Loucy (cell line): ENCODE measurements at regions not wholly inside any gene's neighbourhood (a gene's known extent, or its start where the extent isn't known, plus 50 kb on each side); places are given as distances from the start of the nearest gene placed in this dataset.

Source experiments
- H2AFZ ChIP-seq: fragments of 200-600 bp; sonication (generic); 2 replicates; pipeline ENCODE4 v1.6.0; 2016; ENCODE audit warnings: antibody characterized with exemption, mild to moderate bottlenecking, low read length, moderate library complexity
- H3F3A ChIP-seq: fragments of 200-600 bp; 2 replicates; pipeline ENCODE4 v1.6.0; 2016; ENCODE audit warnings: antibody characterized with exemption, low read depth, mild to moderate bottlenecking
- H3K27me3 ChIP-seq: fragments of 200-600 bp; sonication (generic); 2 replicates; pipeline ENCODE4 v1.6.1; 2014; ENCODE audit warnings: low read length, mild to moderate bottlenecking; ENCODE audit not compliant: insufficient read depth, poor library complexity, severe bottlenecking
- H3K36me3 ChIP-seq: fragments of 200-600 bp; sonication (generic); 2 replicates; pipeline ENCODE4 v1.6.1; 2016; ENCODE audit warnings: low read length; ENCODE audit not compliant: insufficient read depth
- H3K4me1 ChIP-seq: fragments of 200-600 bp; sonication (generic); 2 replicates; pipeline ENCODE4 v1.5.1; 2014; ENCODE audit warnings: low read length, mild to moderate bottlenecking; ENCODE audit not compliant: insufficient read depth, poor library complexity, severe bottlenecking
- H3K4me2 ChIP-seq: fragments of 200-600 bp; sonication (generic); 2 replicates; pipeline ENCODE4 v1.6.0; 2014; ENCODE audit warnings: antibody characterized with exemption, low read length, low read depth, mild to moderate bottlenecking; ENCODE audit not compliant: poor library complexity, severe bottlenecking
- H3K4me3 ChIP-seq: fragments of 200-600 bp; sonication (generic); 2 replicates; pipeline ENCODE4 v1.5.1; 2014; ENCODE audit warnings: low read length, mild to moderate bottlenecking, mixed read lengths; ENCODE audit not compliant: poor library complexity, severe bottlenecking
- H3K79me2 ChIP-seq: fragments of 200-600 bp; sonication (generic); 2 replicates; pipeline ENCODE4 v1.6.1; 2014; ENCODE audit warnings: low read length; ENCODE audit not compliant: insufficient read depth
- H3K9ac ChIP-seq: fragments of 200-600 bp; sonication (generic); 2 replicates; pipeline ENCODE4 v1.6.0; 2014; ENCODE audit warnings: mild to moderate bottlenecking, low read depth, low read length, moderate library complexity; ENCODE audit not compliant: poor library complexity, severe bottlenecking
- H3K9me2 ChIP-seq: fragments of 200-600 bp; sonication (generic); replicated peaks from 2 replicates; pipeline ENCODE4 v1.6.1; 2016; ENCODE audit warnings: low read depth, low read length, mixed read lengths
- H3K9me3 ChIP-seq: fragments of 200-600 bp; sonication (generic); 2 replicates; pipeline ENCODE4 v1.6.1; 2014; ENCODE audit warnings: mild to moderate bottlenecking, antibody characterized with exemption, low read length, low read depth; ENCODE audit not compliant: insufficient read depth
- H4K20me1 ChIP-seq: fragments of 200-600 bp; sonication (generic); 2 replicates; pipeline ENCODE4 v1.6.0; 2014; ENCODE audit warnings: antibody characterized with exemption, low read length, mild to moderate bottlenecking; ENCODE audit not compliant: insufficient read depth, poor library complexity, severe bottlenecking
- EZH2phosphoT487 ChIP-seq: fragments of 200-600 bp; IDR thresholded peaks from 2 replicates; pipeline ENCODE4 v1.6.1; 2018; ENCODE audit warnings: antibody characterized with exemption, mild to moderate bottlenecking, moderate library complexity, borderline replicate concordance
- TF ChIP-seq, protein P1 (sequence below): fragments of 200-600 bp; sonication (generic); conservative IDR thresholded peaks from 2 replicates; pipeline ENCODE4 v1.5.1; 2014; ENCODE audit warnings: mild to moderate bottlenecking, antibody characterized with exemption, low read length

DNA sequence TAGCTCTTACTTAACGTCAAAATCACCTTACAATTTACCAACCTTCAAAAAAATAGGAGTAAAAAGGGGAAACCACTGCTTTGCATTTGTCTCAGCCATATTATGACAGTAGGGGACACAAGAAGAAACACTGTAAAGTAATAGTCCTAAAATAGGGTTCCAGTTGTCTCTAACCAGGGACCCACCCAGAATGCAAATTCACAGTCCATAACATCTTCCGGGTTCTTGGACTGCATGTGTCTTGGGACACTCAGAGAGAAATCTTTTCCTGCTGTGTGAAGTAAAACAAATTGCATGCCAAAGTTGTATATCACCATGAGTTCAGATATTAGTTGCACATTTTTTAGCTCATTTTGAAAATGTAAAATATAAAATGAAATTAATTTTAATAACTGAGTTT lies 69.8 kb upstream of the PGR start:
- no peaks in the 10 kb centered on the region for H3K9me3 ChIP-seq
- no peaks in the 10 kb centered on the region for H3K79me2 ChIP-seq
- no peak overlapping the region for H3K9ac ChIP-seq
- H3F3A ChIP-seq: no peaks in the 10 kb centered on the region
- H2AFZ ChIP-seq: no peak overlapping the region
- no peaks in the 10 kb centered on the region for H4K20me1 ChIP-seq
- no peaks in the 10 kb centered on the region for H3K36me3 ChIP-seq
- no peak overlapping the region for H3K4me3 ChIP-seq
- H3K27me3 ChIP-seq: no peaks in the 10 kb centered on the region
- no peaks in the 10 kb centered on the region for H3K4me1 ChIP-seq
- H3K4me2 ChIP-seq: no peak overlapping the region
- TF ChIP-seq EZH2phosphoT487: no peak
- TF ChIP-seq, protein P1, sequence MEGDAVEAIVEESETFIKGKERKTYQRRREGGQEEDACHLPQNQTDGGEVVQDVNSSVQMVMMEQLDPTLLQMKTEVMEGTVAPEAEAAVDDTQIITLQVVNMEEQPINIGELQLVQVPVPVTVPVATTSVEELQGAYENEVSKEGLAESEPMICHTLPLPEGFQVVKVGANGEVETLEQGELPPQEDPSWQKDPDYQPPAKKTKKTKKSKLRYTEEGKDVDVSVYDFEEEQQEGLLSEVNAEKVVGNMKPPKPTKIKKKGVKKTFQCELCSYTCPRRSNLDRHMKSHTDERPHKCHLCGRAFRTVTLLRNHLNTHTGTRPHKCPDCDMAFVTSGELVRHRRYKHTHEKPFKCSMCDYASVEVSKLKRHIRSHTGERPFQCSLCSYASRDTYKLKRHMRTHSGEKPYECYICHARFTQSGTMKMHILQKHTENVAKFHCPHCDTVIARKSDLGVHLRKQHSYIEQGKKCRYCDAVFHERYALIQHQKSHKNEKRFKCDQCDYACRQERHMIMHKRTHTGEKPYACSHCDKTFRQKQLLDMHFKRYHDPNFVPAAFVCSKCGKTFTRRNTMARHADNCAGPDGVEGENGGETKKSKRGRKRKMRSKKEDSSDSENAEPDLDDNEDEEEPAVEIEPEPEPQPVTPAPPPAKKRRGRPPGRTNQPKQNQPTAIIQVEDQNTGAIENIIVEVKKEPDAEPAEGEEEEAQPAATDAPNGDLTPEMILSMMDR: no peak
- H3K9me2 ChIP-seq: no peaks in the 10 kb centered on the region

DNA sequence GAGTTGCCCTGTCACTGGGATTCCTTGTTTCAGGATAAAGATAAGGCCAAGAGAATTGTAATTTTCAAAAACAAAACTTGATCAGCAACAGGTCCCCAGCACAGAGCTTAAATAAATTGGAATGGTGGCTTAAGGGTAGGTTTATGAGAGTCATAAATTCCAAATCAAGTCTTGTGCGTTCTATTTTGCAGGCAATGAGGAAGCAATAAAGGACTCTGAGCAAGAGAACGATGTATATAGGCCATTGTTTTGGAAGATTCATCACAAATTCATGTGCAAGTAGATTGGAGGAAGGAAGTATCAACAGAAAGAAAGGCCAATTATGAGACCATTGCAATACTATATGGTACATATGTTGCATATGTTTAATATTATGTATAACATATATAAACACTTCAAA lies 65.7 kb upstream of the PGR start:
- Histone ChIP-seq H2AFZ (no peak overlapping the region), H3K4me3 (no peak overlapping the region), H3K4me1 (no peaks in the 10 kb centered on the region), H3K4me2 (no peak overlapping the region), H4K20me1 (no peaks in the 10 kb centered on the region), H3K9me3 (no peaks in the 10 kb centered on the region), H3K9me2 (no peaks in the 10 kb centered on the region), H3K9ac (no peak overlapping the region), H3K27me3 (no peaks in the 10 kb centered on the region), H3F3A (no peaks in the 10 kb centered on the region), H3K79me2 (no peaks in the 10 kb centered on the region), H3K36me3 (no peaks in the 10 kb centered on the region)
- TF ChIP-seq EZH2phosphoT487: no peak
- TF ChIP-seq, protein P1: no peak

DNA sequence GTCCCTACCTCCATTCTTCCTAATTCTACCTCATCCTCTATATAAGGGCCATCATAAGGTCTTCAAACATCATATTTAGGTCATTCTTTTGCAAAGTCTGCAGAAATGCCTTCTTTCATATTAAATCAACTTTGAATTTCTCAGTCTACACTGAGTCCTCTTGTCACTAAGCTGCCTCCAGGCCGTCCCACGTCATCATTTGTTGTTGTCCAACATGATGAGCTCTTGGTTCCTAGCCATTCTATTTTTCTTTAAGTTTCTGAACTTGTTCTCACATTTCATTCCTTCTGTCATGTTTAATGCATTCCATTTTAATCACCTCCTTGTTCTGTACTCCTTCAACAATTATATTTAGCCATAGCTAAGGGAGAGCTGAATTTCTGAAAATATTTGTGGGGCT lies 59.2 kb upstream of the PGR start:
- no peak for TF ChIP-seq EZH2phosphoT487
- TF ChIP-seq, protein P1: no peak
- Histone ChIP-seq H3F3A (no peaks in the 10 kb centered on the region), H2AFZ (no peak overlapping the region), H3K79me2 (no peaks in the 10 kb centered on the region), H3K9me3 (no peaks in the 10 kb centered on the region), H3K27me3 (no peaks in the 10 kb centered on the region), H3K4me2 (no peak overlapping the region), H3K4me1 (no peaks in the 10 kb centered on the region), H4K20me1 (no peaks in the 10 kb centered on the region), H3K36me3 (no peaks in the 10 kb centered on the region), H3K9me2 (no peaks in the 10 kb centered on the region), H3K4me3 (no peak overlapping the region), H3K9ac (no peak overlapping the region)
